Esophagus squamous epithelium (tissue), 4 donors: ENCODE measurements at regions not wholly inside any gene's neighbourhood (a gene's known extent, or its start where the extent isn't known, plus 50 kb on each side); places are given as distances from the start of the nearest gene placed in this dataset.
"Not testable (repeated sequence)": the region's sequence is repeated elsewhere in the genome, so short reads cannot be mapped to it uniquely, and the experiment has no call there.

Experiments used
- POLR2A ChIP-seq, 4 donors: fragments of 450-650 bp; IDR thresholded peaks; one replicate each; pipeline ENCODE4 v1.6.1; 2017; ENCODE audit warnings: antibody characterized with exemption in 4 of 4, mild to moderate bottlenecking in 4 of 4, moderate library complexity in 3 of 4
- TF ChIP-seq, protein P1 (sequence below), 6 experiments: fragments of 450-650 bp in 4 of 6; fragments of 200-600 bp in 2 of 6; sonication (generic) in 2 of 6; IDR thresholded peaks; one replicate each; pipeline ENCODE4 v1.5.1; 2016 to 2019; ENCODE audit warnings: antibody characterized with exemption in 6 of 6, mild to moderate bottlenecking in 4 of 6, moderate library complexity in 4 of 6

DNA sequence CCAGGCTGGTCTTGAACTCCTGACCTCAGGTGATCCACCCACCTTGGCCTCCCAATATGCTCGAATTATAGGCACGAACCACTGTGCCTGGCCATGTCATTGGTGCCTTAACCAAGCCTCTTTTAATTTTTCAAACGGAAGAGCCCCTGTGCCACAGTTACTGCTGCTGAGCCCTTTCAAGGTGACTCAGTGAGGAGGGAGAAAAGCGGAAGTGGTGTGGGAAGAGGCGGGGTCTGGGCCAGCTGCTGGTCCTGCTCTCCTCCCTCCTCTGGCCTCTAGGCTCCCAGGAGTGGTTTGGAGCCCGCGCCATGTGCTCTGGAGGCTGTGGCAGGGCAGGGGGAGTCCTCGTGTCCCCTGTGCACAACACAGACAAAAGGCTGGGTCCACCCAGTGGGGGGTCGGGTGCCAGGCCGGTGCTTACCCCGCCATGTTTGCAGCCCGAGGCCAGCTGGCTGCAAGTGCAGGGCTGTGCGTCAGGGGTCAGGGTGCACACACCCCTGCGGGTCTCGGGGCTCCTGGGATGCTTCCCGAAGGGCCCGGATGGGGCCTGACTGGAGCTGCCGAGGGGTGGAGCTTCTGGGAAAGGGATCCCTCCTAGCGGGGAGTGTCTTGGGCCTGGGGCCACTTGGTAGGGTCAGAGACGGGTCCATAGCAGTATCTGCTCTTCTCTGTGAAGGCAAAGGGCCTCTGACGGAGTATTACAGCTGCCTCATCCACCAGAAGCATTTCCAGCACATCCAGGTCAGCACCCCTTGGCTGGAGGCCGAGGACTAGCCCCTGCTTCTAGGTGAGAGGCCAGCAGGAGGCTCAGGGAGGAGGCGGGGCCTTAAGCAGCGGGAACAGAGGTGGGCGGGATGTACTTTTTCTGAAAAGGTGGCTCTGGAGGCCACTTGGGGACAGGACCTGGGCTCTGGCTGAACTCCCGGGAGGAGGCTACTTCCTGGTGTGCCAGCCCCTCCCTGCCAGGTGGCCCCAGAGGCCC is 100.4 kb upstream of the CCZ1B start:
- TF ChIP-seq, protein P1, sequence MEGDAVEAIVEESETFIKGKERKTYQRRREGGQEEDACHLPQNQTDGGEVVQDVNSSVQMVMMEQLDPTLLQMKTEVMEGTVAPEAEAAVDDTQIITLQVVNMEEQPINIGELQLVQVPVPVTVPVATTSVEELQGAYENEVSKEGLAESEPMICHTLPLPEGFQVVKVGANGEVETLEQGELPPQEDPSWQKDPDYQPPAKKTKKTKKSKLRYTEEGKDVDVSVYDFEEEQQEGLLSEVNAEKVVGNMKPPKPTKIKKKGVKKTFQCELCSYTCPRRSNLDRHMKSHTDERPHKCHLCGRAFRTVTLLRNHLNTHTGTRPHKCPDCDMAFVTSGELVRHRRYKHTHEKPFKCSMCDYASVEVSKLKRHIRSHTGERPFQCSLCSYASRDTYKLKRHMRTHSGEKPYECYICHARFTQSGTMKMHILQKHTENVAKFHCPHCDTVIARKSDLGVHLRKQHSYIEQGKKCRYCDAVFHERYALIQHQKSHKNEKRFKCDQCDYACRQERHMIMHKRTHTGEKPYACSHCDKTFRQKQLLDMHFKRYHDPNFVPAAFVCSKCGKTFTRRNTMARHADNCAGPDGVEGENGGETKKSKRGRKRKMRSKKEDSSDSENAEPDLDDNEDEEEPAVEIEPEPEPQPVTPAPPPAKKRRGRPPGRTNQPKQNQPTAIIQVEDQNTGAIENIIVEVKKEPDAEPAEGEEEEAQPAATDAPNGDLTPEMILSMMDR (IDR thresholded peaks at IDR 0.05), result not testable (repeated sequence)
- not testable (repeated sequence) for TF ChIP-seq POLR2A (IDR thresholded peaks at IDR 0.05)
